ENCODE measurements at regions not wholly inside any gene's neighbourhood (a gene's known extent, or its start where the extent isn't known, plus 50 kb on each side); places are given as distances from the start of the nearest gene placed in this dataset.

GRCh38 chr2:70036290-70036689 lies 51.0 kb upstream of the PCBP1 start:
- TF ChIP-seq CTCF (IDR thresholded peaks at IDR 0.05): no peak
- intact Hi-C loops (cut with DNase I): no loop called here
- H3K27ac ChIP-seq: no peak overlapping the region
- H3K4me1 ChIP-seq: peaks cover 2 to 15% of the 10 kb centered on the region in 2 donors
- no peak for DNase-seq (ENCODE audit: low spot score in 2 of 2)
- H3K36me3 ChIP-seq: no peaks in the 10 kb centered on the region
- H3K9me3 ChIP-seq: no peaks in the 10 kb centered on the region
- H3K4me3 ChIP-seq: no peak overlapping the region
- no peaks in the 10 kb centered on the region for H3K27me3 ChIP-seq

- intact Hi-C loops (cut with DNase I): no loop called here
Measured at GRCh38 chr2:70035344-70035844, 51.9 kb upstream of the PCBP1 start.

GRCh38 chr2:70030724-70031420 lies 56.4 kb upstream of the PCBP1 start:
- Histone ChIP-seq H3K9me3 (no peaks in the 10 kb centered on the region), H3K4me3 (no peak overlapping the region), H3K36me3 (peaks cover 0 to under 1% of the 10 kb centered on the region in 2 donors), H3K4me1 (peaks cover 2 to 24% of the 10 kb centered on the region in 2 donors), H3K27me3 (no peaks in the 10 kb centered on the region), H3K27ac (peak overlapping the region; percentile 85 to 89)
- no peak for TF ChIP-seq CTCF (IDR thresholded peaks at IDR 0.05)
- DNase-seq (ENCODE audit: low spot score in 2 of 2): no peak
- intact Hi-C loops (cut with DNase I): loop anchor here (5.0 kb wide), 3 partner anchors 36 to 111 kb away; partner anchors contain the start of gene PCBP1

More at GRCh38 chr2:70035344-70035844, 51.9 kb upstream of the PCBP1 start:
- Histone ChIP-seq H3K27ac (peak overlapping the region; percentile 64 to 66), H3K4me1 (peaks cover 2 to 20% of the 10 kb centered on the region in 2 donors), H3K4me3 (no peak overlapping the region), H3K27me3 (no peaks in the 10 kb centered on the region), H3K9me3 (no peaks in the 10 kb centered on the region), H3K36me3 (no peaks in the 10 kb centered on the region)
- no peak for DNase-seq (ENCODE audit: low spot score in 2 of 2)
- TF ChIP-seq CTCF (IDR thresholded peaks at IDR 0.05): no peak

GRCh38 chr2:70029814-70030409 lies 57.4 kb upstream of the PCBP1 start:
- Histone ChIP-seq H3K36me3 (peaks cover 0 to 9% of the 10 kb centered on the region in 2 donors), H3K4me1 (peaks cover 0 to 16% of the 10 kb centered on the region in 2 donors), H3K4me3 (peak overlapping the region in 1 of 2 donors; percentile 12), H3K27ac (peak overlapping the region; percentile 85 to 89), H3K27me3 (no peaks in the 10 kb centered on the region), H3K9me3 (no peaks in the 10 kb centered on the region)
- intact Hi-C loops (cut with DNase I): loop anchor here (2.0 to 5.0 kb wide), 4 partner anchors 37 to 115 kb away; partner anchors contain the start of genes MXD1 and PCBP1
- TF ChIP-seq CTCF (IDR thresholded peaks at IDR 0.05): no peak
- peak; percentile 51 to 90 for DNase-seq (ENCODE audit: low spot score in 2 of 2)

GRCh38 chr2:70024284-70024683 lies 62.9 kb upstream of the ASPRV1 start:
- no peak overlapping the region for H3K27ac ChIP-seq
- H3K9me3 ChIP-seq: no peaks in the 10 kb centered on the region
- no peaks in the 10 kb centered on the region for H3K4me1 ChIP-seq
- no peaks in the 10 kb centered on the region for H3K27me3 ChIP-seq
- DNase-seq (ENCODE audit: low spot score in 2 of 2): no peak
- intact Hi-C loops (cut with DNase I): no loop called here
- TF ChIP-seq CTCF (IDR thresholded peaks at IDR 0.05): no peak
- peaks cover 0 to 9% of the 10 kb centered on the region in 2 donors for H3K36me3 ChIP-seq
- no peak overlapping the region for H3K4me3 ChIP-seq

All from ascending aorta (tissue), 2 donors.